ENCODE measurements at regions not wholly inside any gene's neighbourhood (a gene's known extent, or its start where the extent isn't known, plus 50 kb on each side); places are given as distances from the start of the nearest gene placed in this dataset.

- TF ChIP-seq GATA1 (IDR thresholded peaks at IDR 0.05; ENCODE audit: low read depth, low read length): no peak
- no peak for TF ChIP-seq POLR2A (IDR thresholded peaks at IDR 0.05; ENCODE audit: low read length)
- DNase-seq: no peak
Observed at GRCh38 chr16:60328152-60328551, 1594.0 kb upstream of the GOT2 start.

DNA sequence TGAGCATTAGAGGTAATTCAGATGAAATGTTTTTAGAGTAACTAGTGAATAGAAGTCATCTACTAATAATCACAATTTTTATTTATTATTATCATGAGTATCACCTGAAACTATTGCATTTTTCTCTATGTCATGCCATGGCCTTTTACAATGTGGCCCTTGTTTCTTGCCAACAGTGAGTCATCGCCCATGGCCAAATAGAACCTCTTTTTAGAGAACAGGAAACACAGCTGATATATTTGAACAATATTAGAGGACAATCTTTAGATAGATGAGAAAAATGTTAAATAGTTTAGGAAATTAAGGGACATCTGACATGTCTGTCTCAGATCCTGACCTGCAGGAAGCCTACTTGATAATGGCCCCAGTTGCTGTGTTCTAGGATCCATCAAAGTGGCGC is 1584.4 kb upstream of the GOT2 start:
- TF ChIP-seq GATA1 (IDR thresholded peaks at IDR 0.05; ENCODE audit: low read depth, low read length) (no peak), POLR2A (IDR thresholded peaks at IDR 0.05; ENCODE audit: low read length) (no peak)
- no peak for DNase-seq

DNA sequence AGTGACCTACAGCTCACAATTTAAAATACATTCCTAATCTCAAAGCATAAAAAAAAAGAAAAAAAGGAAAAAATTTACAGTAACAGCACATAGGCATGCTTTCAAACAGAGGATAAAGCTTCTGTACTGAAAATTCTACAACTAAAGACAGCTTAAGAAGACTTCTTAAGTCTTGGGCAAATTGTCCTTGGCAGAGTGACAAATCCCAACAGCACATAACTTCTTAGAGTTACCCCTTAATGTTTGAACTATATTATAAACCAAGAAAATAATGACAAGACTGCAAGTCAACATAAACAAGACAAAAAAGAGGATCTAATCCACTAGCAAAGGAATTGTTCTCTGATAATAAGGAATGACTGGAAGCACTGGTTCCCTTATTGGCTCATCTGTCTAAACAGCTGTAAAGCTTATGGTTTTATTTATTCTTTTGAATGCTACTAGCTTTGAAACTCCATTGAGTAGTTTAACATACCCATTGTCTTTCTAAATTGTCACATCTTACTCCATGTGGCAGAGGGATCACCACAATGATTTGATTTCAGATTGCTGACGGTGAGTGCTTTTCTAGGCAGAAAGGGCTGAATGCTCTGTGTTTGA is 1576.8 kb upstream of the GOT2 start:
- TF ChIP-seq GATA1 (IDR thresholded peaks at IDR 0.05; ENCODE audit: low read depth, low read length): no peak
- DNase-seq: no peak

DNA sequence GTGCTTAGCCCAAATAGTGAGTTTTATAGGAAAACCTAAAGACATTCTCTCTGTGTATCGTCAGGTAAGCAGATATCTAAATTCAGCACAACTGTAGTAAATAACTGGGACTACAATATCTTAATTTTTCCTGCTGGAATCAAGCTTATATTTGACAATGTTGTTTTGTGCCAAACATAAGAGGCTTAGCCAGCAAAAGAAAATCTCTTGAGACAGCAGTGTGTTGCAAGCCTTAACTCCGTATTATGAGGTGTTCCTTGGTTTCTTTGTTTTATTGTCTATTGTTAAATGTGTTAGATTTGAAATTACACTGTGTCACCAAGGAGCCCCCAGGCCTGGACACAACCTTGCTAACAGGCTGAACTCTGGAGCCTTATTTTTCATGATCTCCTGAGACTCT is 1570.6 kb upstream of the GOT2 start:
- TF ChIP-seq POLR2A (IDR thresholded peaks at IDR 0.05; ENCODE audit: low read length) (no peak), GATA1 (IDR thresholded peaks at IDR 0.05; ENCODE audit: low read depth, low read length) (no peak)
- DNase-seq: no peak

- no peak for DNase-seq
- TF ChIP-seq POLR2A (IDR thresholded peaks at IDR 0.05; ENCODE audit: low read length) (no peak), GATA1 (IDR thresholded peaks at IDR 0.05; ENCODE audit: low read depth, low read length) (no peak)
Observed at GRCh38 chr16:60304066-60304465, 1570.0 kb upstream of the GOT2 start.

- TF ChIP-seq GATA1 (IDR thresholded peaks at IDR 0.05; ENCODE audit: low read depth, low read length) (no peak), POLR2A (IDR thresholded peaks at IDR 0.05; ENCODE audit: low read length) (no peak)
- DNase-seq: no peak
Observed at GRCh38 chr16:60302676-60303075, 1568.6 kb upstream of the GOT2 start.

DNA sequence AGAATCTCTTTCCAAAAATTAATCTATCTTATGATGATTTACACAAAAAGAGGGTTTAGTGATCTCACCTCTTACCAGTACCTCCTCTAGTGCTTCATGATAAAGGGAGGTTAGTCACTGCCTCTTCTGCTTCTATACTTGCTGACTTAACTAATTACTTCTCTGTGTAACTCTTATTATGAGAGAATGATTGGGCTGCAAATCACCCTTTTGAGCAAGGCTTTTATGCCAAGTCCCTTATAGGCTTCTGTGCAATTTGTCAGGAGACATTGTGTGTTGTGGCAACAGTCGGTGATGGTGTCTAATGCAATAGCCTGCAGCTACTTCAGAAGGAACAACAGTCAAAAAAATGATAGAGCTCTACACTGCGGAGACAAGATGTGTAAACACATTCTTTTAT is 1568.1 kb upstream of the GOT2 start:
- no peak for DNase-seq
- TF ChIP-seq POLR2A (IDR thresholded peaks at IDR 0.05; ENCODE audit: low read length) (no peak), GATA1 (IDR thresholded peaks at IDR 0.05; ENCODE audit: low read depth, low read length) (no peak)

- DNase-seq: no peak
- TF ChIP-seq GATA1 (IDR thresholded peaks at IDR 0.05; ENCODE audit: low read depth, low read length): no peak
- no peak for TF ChIP-seq POLR2A (IDR thresholded peaks at IDR 0.05; ENCODE audit: low read length)
Observed at GRCh38 chr16:60299241-60299776, 1565.2 kb upstream of the GOT2 start.

- TF ChIP-seq GATA1 (IDR thresholded peaks at IDR 0.05; ENCODE audit: low read depth, low read length): no peak
- TF ChIP-seq POLR2A (IDR thresholded peaks at IDR 0.05; ENCODE audit: low read length): no peak
- no peak for DNase-seq
Observed at GRCh38 chr16:60295451-60295850, 1561.3 kb upstream of the GOT2 start.

GRCh38 chr16:60285794-60286193 is 1551.7 kb upstream of the GOT2 start:
- DNase-seq: no peak
- TF ChIP-seq GATA1 (IDR thresholded peaks at IDR 0.05; ENCODE audit: low read depth, low read length): no peak
- TF ChIP-seq POLR2A (IDR thresholded peaks at IDR 0.05; ENCODE audit: low read length): no peak

DNA sequence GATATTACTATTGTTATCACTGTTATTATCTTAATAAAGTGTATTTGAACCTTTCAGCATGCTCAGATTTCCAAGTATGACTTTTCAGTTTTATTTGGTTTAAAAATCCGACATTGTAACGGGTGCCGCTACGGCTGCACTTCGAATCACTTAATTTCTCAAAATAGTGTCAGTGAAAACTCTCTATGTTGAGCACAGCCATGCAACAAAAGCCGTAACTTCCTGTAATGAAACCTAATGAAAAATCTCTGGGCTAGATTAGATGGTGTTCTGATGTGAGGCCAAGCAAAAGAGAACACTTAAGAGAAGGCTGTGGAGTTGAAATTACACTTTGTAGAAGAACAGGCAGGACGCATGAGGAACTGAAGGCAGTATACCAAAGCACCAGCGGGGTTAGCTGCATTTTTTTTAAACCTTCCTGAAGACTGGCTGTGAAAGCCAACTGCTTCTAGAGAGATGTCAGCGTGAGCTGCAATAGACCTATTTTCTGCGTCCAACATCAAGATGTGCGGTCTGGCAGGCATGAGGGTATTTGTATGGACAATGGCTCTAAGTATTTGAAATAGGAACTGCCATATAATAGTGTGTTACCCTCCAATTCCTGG is 1545.0 kb upstream of the GOT2 start:
- no peak for DNase-seq
- no peak for TF ChIP-seq POLR2A (IDR thresholded peaks at IDR 0.05; ENCODE audit: low read length)
- no peak for TF ChIP-seq GATA1 (IDR thresholded peaks at IDR 0.05; ENCODE audit: low read depth, low read length)

GRCh38 chr16:60274431-60275019 is 1540.4 kb upstream of the GOT2 start:
- DNase-seq: no peak
- TF ChIP-seq GATA1 (IDR thresholded peaks at IDR 0.05; ENCODE audit: low read depth, low read length) (no peak), POLR2A (IDR thresholded peaks at IDR 0.05; ENCODE audit: low read length) (no peak)

GRCh38 chr16:60271781-60272180 is 1537.7 kb upstream of the GOT2 start:
- no peak for TF ChIP-seq POLR2A (IDR thresholded peaks at IDR 0.05; ENCODE audit: low read length)
- no peak for TF ChIP-seq GATA1 (IDR thresholded peaks at IDR 0.05; ENCODE audit: low read depth, low read length)
- DNase-seq: no peak

- TF ChIP-seq GATA1 (IDR thresholded peaks at IDR 0.05; ENCODE audit: low read depth, low read length) (no peak), POLR2A (IDR thresholded peaks at IDR 0.05; ENCODE audit: low read length) (no peak)
- no peak for DNase-seq
Observed at GRCh38 chr16:60271025-60271771, 1537.1 kb upstream of the GOT2 start.
